OCI-LY3 (cell line): ENCODE measurements at regions not wholly inside any gene's neighbourhood (a gene's known extent, or its start where the extent isn't known, plus 50 kb on each side); places are given as distances from the start of the nearest gene placed in this dataset.

Experiments
- H2AFZ ChIP-seq: fragments of 200-600, 300-600 bp; shearing (Covaris generic); 2 replicates; pipeline ENCODE4 v1.6.0; 2014; ENCODE audit warnings: antibody characterized with exemption, low read depth, low read length
- H3K27ac ChIP-seq: fragments of 200-600, 300-600 bp; sonication (generic); 2 replicates; pipeline ENCODE4 v1.5.1; 2014; ENCODE audit warnings: mild to moderate bottlenecking, low read length, moderate library complexity, mixed read lengths
- H3K27me3 ChIP-seq: fragments of 200-600, 300-600 bp; sonication (generic); 2 replicates; pipeline ENCODE4 v1.6.1; 2014; ENCODE audit warnings: low read depth, low read length, mixed read lengths
- H3K36me3 ChIP-seq: fragments of 200-600, 300-600 bp; sonication (generic); replicated peaks from 2 replicates; pipeline ENCODE3; 2014; ENCODE audit warnings: low read depth, low read length, mixed read lengths
- H3K4me1 ChIP-seq: fragments of 300-600, 200-600 bp; sonication (generic); 2 replicates; pipeline ENCODE4 v1.6.1; 2014; ENCODE audit warnings: low read length, mixed read lengths
- H3K4me2 ChIP-seq: fragments of 200-600, 300-600 bp; sonication (generic); 2 replicates; pipeline ENCODE4 v1.6.1; 2014; ENCODE audit warnings: low read length, mixed read lengths
- H3K4me3 ChIP-seq: fragments of 300-600, 200-600 bp; sonication (generic); 2 replicates; pipeline ENCODE4 v1.5.1; 2014; ENCODE audit warnings: antibody characterized with exemption, mild to moderate bottlenecking, low read length, moderate library complexity
- H3K79me2 ChIP-seq: fragments of 300-600, 200-600 bp; shearing (Covaris generic); 2 replicates; pipeline ENCODE4 v1.6.1; 2014; ENCODE audit warnings: mild to moderate bottlenecking, low read length, mixed read lengths
- H3K9ac ChIP-seq: fragments of 300-600, 200-600 bp; shearing (Covaris generic); 2 replicates; pipeline ENCODE4 v1.6.0; 2014; ENCODE audit warnings: mild to moderate bottlenecking, low read length, moderate library complexity
- H3K9me3 ChIP-seq: fragments of 200-600, 300-600 bp; shearing (Covaris generic); 2 replicates; pipeline ENCODE4 v1.6.1; 2014; ENCODE audit warnings: low read length, mixed read lengths; ENCODE audit not compliant: insufficient read depth
- H4K20me1 ChIP-seq: fragments of 200-600, 300-600 bp; sonication (generic); 2 replicates; pipeline ENCODE4 v1.6.1; 2016; ENCODE audit warnings: low read length, mixed read lengths; ENCODE audit not compliant: insufficient read depth
- EZH2phosphoT487 ChIP-seq: fragments of 200-600 bp; shearing (Covaris generic); IDR thresholded peaks from 2 replicates; pipeline ENCODE4 v1.6.1; 2018; ENCODE audit warnings: antibody characterized with exemption, mixed run types, low read depth
- TF ChIP-seq, protein P1 (sequence below): fragments of 200-600, 300-600 bp; sonication (generic); IDR thresholded peaks from 2 replicates; pipeline ENCODE4 v1.5.1; 2014; ENCODE audit warnings: antibody characterized with exemption, low read length, low read depth

DNA sequence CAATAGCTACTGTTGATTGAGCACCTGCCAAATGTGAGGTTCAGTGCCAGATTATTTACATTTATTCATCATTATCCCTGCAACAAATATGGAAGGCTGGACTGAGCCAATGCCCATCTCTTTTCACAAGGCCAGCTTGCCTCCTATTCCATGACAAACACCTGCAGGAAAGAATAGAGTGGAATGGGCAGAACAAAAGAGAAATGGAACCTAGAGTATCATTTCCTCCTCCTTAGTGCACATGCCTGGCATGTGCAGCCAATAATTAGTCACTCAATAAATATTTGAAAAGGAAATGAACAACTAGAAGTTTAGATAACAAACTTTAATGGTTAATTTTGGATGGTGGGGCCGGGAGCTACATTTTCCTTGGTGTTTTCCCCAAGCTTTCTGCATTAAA lies 61.4 kb upstream of the MYRIP start:
- TF ChIP-seq EZH2phosphoT487: no peak
- TF ChIP-seq, protein P1, sequence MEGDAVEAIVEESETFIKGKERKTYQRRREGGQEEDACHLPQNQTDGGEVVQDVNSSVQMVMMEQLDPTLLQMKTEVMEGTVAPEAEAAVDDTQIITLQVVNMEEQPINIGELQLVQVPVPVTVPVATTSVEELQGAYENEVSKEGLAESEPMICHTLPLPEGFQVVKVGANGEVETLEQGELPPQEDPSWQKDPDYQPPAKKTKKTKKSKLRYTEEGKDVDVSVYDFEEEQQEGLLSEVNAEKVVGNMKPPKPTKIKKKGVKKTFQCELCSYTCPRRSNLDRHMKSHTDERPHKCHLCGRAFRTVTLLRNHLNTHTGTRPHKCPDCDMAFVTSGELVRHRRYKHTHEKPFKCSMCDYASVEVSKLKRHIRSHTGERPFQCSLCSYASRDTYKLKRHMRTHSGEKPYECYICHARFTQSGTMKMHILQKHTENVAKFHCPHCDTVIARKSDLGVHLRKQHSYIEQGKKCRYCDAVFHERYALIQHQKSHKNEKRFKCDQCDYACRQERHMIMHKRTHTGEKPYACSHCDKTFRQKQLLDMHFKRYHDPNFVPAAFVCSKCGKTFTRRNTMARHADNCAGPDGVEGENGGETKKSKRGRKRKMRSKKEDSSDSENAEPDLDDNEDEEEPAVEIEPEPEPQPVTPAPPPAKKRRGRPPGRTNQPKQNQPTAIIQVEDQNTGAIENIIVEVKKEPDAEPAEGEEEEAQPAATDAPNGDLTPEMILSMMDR: no peak
- peaks cover 1% of the 10 kb centered on the region for H3K36me3 ChIP-seq
- no peak overlapping the region for H3K4me3 ChIP-seq
- no peak overlapping the region for H3K27ac ChIP-seq
- no peaks in the 10 kb centered on the region for H3K27me3 ChIP-seq
- no peaks in the 10 kb centered on the region for H3K9me3 ChIP-seq
- no peaks in the 10 kb centered on the region for H3K79me2 ChIP-seq
- no peak overlapping the region for H2AFZ ChIP-seq
- no peak overlapping the region for H3K4me2 ChIP-seq
- H3K4me1 ChIP-seq: peaks cover 49% of the 10 kb centered on the region
- no peaks in the 10 kb centered on the region for H4K20me1 ChIP-seq
- H3K9ac ChIP-seq: no peak overlapping the region

DNA sequence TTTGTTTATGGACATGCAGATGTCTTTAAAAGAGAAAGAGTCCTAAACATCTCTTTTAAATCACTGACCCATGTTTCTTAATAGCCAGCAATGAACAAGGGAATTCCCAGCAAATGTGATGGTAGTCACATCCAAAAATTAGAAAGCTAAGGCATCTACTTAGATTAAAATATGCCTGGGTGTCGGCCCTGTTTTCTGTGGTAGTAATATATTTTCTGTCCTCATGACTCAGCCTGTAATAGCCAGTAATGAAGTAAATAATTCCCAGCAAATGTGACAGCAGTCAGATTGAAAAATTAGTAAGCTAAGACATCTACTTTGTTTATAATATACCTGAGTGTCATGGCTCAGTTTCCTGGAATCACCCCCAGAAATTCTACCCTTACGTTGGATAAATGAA lies 60.6 kb upstream of the MYRIP start:
- Histone ChIP-seq H2AFZ (no peak overlapping the region), H3K36me3 (peaks cover 8% of the 10 kb centered on the region), H3K4me1 (peaks cover 50% of the 10 kb centered on the region), H3K4me2 (no peak overlapping the region), H4K20me1 (no peaks in the 10 kb centered on the region), H3K27me3 (no peaks in the 10 kb centered on the region), H3K27ac (no peak overlapping the region), H3K9me3 (peaks cover 2% of the 10 kb centered on the region; the same call in 1 of the 2 replicates), H3K4me3 (no peak overlapping the region), H3K9ac (no peak overlapping the region), H3K79me2 (no peaks in the 10 kb centered on the region)
- TF ChIP-seq, protein P1: no peak
- TF ChIP-seq EZH2phosphoT487: no peak

DNA sequence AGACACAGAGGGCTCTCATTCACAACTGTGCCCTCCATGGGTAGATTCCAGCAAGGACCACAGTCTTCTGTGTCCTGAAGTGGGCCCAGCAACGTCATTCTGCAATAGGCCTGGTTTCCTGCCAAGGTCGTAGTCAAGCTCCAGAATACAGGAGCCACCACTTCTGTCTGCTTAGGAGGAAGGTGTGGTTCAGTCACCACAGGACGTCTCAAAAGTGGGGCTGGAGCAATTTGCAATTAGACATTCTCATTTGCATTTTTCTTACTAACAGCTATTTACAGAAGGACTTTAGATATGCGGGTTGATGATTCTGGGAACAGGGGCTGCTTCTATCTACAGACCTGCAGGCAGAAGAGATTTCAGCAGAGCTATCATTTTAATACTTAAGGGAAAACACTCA lies 58.7 kb upstream of the MYRIP start:
- H2AFZ ChIP-seq: 0 out of 2 replicates have a peak overlapping the region, but pooled peaks have one; percentile 34
- H3K79me2 ChIP-seq: no peaks in the 10 kb centered on the region
- TF ChIP-seq EZH2phosphoT487: no peak
- TF ChIP-seq, protein P1: no peak
- no peak overlapping the region for H3K9ac ChIP-seq
- H3K27me3 ChIP-seq: no peaks in the 10 kb centered on the region
- H4K20me1 ChIP-seq: no peaks in the 10 kb centered on the region
- H3K36me3 ChIP-seq: peaks cover 12% of the 10 kb centered on the region
- H3K4me1 ChIP-seq: peaks cover 61% of the 10 kb centered on the region
- no peak overlapping the region for H3K4me3 ChIP-seq
- no peak overlapping the region for H3K27ac ChIP-seq
- H3K4me2 ChIP-seq: no peak overlapping the region
- H3K9me3 ChIP-seq: peaks cover 8% of the 10 kb centered on the region

DNA sequence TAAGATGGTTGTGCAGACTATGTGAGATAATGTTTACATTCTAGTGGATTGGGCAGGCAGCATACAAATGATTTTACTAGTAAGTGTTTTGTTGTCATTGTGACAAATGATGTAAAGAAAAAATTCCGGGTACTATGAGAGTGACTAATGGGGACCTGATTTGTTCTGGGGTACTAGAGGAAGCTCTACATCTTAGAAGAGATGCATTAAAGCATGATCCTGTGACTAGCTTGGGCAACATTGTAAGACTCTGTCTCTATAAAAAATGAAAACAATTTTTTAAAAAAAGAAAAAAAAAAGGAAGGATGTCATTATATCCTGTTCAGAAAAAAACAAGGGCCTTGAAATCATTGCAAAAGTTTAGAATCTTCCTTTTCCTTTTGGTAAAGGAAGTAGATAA lies 58.1 kb upstream of the MYRIP start:
- no peak overlapping the region for H3K4me3 ChIP-seq
- H2AFZ ChIP-seq: 0 out of 2 replicates have a peak overlapping the region, but pooled peaks have one; percentile 34
- H3K79me2 ChIP-seq: no peaks in the 10 kb centered on the region
- H3K27me3 ChIP-seq: no peaks in the 10 kb centered on the region
- H3K4me2 ChIP-seq: peak overlapping the region; percentile 25
- no peaks in the 10 kb centered on the region for H4K20me1 ChIP-seq
- H3K27ac ChIP-seq: no peak overlapping the region
- TF ChIP-seq EZH2phosphoT487: no peak
- TF ChIP-seq, protein P1: no peak
- H3K9ac ChIP-seq: no peak overlapping the region
- peaks cover 65% of the 10 kb centered on the region for H3K4me1 ChIP-seq
- H3K9me3 ChIP-seq: peaks cover 12% of the 10 kb centered on the region
- peaks cover 17% of the 10 kb centered on the region for H3K36me3 ChIP-seq
